22Rv1 (cell line): ENCODE measurements at regions not wholly inside any gene's neighbourhood (a gene's known extent, or its start where the extent isn't known, plus 50 kb on each side); places are given as distances from the start of the nearest gene placed in this dataset.

Experiments used
- CTCF ChIP-seq: fragments of 450-650 bp; IDR thresholded peaks from 2 replicates; pipeline ENCODE4 v1.5.1; 2017; ENCODE audit warnings: mild to moderate bottlenecking
- ZFX ChIP-seq: fragments of 450-650 bp; IDR thresholded peaks from 2 replicates; pipeline ENCODE4 v1.6.1; 2017; ENCODE audit warnings: antibody characterized with exemption, borderline replicate concordance

- TF ChIP-seq CTCF (no peak), ZFX (no peak)
These were observed 115.8 kb upstream of the HAND1 start for GRCh38 chr5:154593796-154594195.
